NCI-H526 treated with DMSO at 0.1 percent for 48 hours (cell line): ENCODE measurements at regions not wholly inside any gene's neighbourhood (a gene's known extent, or its start where the extent isn't known, plus 50 kb on each side); places are given as distances from the start of the nearest gene placed in this dataset.
A peak's percentile ranks its signal among the peaks of the same experiment; 100 is the strongest.
"Not testable (repeated sequence)": the region's sequence is repeated elsewhere in the genome, so short reads cannot be mapped to it uniquely, and the experiment has no call there.

Experiments
- DNase-seq: peaks from one replicate; lab custom pipeline; 2025; lab: John Stamatoyannopoulos, UW

DNA sequence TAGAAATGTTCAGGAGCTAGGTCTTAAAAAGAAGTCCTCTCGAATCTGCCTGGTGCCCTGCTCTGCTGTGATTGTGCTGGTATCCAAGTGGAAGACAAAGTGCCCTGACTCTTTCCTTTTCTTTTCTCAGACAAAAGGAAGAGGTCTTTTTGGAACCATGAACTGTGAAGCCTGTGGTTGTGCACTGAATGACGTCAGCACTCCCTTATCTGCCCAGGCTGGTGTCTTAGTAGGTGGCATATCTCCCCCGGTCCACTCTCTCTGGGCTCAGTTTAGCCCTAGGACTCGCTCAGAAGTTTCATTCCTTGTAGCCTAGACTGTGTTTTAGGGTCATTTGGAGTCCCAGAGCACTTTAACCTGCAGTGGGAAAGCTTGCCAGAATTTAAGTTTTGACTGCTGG lies 400.3 kb upstream of the CT83 start:
- DNase-seq, result no peak

DNA sequence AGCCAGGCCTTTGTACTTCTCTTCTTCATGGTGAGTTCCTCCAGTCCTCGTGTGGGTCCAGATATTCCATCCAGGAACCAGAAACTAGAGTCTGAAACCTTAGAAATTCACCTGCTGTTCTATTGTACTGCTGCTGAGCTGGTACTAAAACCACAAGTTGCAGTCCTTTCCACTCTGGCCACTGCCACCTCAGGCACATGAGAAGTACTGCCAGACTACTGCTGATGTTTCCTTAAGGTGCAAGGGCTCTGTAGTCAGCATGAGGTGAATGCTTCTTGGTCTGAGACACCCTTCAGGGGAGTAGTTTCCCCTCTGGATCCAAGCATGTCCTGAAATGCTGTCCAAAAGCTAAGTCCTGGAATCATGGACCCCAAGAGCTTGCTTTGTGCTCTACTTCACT lies 399.6 kb upstream of the CT83 start:
- no peak for DNase-seq

DNA sequence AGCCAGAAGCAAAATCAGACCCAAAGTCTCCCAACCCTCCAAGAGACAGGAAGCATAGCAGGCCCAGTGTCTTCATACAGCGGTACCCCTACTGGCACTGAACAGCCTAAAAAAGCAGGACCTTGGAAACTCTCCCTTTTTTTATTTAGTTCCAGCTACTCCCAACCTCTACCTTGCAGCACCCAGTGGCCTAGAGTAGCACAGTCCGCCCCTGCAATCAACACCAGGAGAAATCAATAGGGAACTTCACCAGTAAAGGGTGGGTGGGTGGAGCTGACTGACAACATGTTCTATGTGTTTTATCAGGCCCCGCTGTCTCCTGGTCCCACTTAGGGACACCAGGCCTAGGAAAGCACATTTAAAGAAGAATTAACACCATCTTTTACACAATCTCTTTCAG lies 378.5 kb upstream of the CT83 start:
- no peak for DNase-seq

DNA sequence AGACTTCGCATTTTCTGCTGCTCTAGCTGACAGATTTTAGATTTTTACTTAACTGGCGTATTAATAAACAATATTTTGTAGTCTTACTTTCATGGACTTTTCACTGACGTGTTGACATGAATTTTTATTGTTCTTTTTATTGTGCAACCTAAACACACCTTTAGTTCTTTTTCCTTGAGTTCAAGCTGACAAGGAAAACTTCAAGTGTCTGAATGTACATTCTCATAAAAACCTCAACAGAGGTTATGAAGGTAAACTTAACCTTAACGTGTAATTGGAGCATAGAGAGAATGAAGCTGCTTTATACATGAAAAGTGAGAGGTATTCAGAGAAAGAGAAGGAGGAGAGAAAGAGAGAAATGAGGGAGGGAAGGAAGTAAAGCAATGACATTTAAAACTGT lies 364.3 kb upstream of the CT83 start:
- DNase-seq, result no peak

DNA sequence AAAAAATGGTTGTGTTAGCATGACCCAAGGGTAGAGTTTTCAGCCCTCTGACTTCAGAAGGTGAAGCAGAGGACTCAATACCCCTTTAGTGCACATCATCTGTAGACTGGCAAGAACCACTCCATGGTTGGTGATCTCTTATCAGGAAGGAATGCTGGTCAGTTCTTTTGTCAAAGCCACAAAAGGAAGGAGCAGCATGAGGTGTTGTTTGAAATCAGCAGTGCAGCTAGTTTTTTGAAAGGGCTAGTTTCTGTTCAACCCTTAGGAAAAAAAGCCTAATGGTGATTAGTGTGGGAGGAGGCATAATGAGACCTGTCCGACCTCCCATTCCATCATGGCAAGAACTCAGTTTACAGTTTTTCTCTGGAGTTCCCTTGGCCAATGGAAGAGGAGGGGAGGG lies 362.0 kb upstream of the CT83 start:
- no peak for DNase-seq

DNA sequence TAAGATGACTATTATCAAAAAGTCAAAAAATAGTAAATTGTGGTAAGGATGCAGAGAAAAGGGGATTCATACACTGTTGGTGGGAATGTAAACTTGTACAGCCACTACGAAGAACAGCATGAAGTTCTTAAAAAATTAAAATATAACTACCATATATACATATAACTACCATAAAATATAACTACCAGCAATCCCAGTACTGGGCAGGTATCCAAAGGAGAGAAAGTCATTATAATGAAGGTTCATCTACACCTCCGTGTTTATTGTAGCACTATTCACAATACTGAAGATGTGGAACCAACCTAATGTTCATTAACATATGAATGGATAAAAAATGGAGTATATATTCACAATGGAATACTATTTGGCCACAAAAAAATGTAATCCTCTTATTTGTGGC lies 360.9 kb upstream of the CT83 start:
- no peak for DNase-seq

DNA sequence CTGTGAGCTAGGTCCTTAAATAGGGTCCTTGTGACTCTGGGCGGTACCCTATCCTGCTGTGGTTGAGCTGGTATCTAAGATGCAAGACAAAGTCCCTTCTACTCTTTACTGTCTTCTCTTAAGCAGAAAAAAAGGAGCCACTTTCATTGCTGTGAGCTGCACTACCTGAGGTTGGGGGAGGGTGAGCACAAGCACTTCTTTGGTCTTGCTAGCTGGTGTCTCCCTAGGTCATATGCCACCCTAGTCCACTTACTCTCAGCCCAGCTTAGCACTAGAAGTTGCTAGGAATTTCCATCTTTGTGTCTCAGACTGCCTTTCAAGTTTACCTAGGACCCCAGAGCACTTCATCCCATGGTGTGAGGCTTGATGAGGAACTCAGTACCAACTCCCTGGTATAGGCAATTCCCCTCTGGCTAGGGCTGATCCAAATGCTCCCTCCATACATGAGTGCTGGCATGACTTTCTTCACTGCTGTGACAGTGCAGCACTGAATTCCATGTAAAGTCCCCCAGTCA lies 343.6 kb upstream of the CT83 start:
- no peak for DNase-seq

DNA sequence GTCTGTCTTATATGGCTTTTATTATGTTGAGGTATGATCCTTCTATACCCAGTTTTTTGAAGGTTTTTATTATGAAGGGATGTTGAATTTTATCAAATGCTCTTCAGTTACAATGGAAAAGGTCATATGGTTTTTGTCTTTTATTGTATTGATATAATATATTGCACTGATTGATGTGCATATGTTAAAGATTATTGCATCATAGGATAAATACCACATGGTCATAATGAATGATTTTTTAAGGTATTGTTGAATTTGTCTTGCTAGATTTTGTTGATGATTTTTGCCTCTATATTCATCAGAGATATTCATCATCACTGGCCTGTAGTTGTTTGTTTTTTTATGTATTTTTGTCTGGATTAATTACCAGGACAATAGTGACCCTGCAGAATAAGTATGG lies 339.2 kb upstream of the CT83 start:
- no peak for DNase-seq

DNA sequence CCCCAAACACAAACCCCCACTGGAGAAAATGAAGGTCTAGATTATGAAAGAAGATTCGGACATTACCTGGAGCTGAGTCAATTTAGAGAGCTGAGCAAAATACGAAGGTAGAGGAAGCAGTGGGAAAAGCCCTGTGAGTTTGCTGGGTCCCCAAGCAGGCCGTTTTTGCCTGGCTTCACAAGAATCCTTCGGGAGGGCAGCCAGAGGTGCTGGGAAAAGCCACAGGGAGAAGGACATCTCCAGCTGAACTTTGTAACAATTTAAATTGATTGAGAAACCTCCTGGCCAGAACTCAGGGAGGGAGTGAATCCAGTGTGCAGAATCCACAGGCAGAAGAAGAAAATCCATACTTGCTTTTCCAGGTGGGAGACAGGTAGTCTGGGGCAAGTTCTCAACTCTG lies 319.1 kb upstream of the CT83 start:
- DNase-seq, result no peak

DNA sequence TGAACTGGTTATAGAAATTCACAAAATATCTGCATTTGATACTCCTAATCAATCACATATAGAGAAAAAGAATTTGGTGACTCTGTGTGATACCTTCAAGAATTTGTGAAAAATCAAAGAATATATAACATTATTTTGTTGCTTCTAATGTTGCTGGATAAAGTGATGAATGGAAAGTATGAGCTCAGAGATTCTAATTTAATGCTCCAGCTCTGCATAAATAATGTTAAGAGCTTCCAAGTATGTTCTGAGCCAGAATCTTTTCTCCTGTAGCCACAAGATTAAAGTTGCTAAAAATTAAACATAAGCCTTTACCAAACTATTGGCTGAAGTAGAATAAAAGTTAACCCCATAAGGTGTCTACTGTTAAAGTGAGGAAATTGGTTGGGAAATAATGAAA lies 294.7 kb upstream of the CT83 start:
- no peak for DNase-seq

DNA sequence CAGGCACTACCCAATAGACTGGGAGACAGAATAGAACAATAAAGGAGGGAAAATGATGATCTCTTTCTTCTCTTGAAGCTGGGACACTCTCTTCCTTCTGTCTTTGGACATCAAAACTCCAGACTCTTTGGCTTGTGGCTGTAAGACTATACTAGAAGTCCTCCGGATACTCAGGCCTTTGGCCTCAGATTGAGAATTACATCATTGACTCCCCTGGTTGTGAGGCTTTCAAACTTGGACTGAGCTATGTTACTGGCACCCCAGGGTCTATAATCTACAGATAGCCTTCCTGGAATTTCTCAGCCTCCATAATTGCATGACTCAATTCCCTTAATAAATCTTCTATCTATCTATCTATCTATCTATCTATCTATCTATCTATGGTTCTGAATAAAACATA lies 294.2 kb upstream of the CT83 start:
- no peak for DNase-seq

DNA sequence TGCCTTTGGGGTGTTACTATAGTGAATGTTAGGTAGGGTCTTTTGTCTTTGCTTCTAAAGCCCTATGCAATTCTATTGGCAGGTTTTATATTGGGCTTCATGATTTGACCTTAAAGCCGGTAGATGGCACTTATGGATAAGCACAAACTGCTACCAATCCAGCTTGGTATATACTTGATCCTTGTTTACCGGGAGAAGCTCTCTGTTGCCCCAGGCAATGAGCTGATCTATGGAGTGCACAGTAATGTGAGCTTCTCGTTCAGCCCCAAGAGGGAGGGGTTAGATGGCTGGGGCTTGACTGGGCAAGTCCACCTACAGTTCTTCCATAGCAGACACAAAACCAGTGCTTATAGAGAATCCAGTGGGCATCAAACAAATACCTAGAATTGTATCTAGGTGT lies 287.2 kb upstream of the CT83 start:
- DNase-seq, result peak; percentile 18

DNA sequence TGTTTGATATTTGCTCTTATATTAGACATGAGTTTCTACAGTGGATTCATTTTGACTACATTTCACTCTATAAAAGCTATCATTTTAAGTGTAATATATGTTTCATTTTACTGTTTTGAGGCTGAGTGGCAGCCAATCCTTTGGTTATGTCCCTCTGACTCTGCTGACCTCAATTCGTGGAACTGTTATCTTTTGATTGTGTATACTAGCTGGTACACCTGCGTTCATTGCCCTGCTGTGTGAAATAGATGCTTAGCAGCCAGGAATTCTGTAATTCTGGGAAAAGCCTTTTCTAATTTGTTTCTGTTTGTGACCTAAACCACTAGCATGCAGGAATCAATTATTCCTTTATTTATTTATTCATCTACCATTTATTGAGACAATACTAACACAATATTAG lies 269.4 kb upstream of the CT83 start:
- no peak for DNase-seq

DNA sequence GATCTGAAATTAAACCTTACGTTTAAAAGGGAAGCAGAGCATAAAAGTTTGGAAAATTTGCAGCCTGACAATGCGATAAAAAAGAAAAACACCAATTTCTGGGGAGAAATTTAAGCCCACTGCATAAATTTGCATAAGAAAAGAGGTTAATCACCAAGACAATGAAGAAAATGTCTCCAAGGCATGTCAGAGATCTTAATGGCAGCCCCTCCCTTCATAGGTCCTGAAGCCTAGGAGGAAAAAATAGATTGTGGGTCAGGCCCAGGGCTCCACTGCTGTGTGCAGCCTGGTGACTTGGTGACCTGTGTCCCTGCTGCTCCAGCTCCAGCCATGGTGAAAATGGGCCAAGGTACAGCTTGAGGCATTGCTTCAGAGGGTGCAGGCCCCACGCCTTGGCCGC lies 264.0 kb upstream of the CT83 start:
- no peak for DNase-seq

DNA sequence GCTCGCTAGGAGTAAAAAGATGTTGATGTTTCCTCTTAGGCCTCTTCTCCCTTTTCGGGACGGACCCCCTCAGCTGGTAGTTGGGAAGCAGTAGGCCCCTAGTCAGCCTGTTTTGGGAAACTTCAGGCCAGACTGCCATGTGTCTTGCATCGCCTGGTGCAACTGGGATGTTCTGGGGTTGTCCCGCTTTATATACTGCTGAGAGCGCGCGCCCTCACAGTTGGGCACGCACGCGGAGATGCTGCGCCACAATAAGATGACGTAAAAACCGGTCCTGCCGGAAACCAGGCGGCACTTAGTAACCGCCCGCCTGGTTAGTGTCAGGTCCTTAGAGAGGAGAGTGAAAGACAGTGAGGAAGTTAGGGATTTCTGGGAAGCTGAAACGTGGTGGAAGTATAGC lies 231.3 kb upstream of the CT83 start:
- no peak for DNase-seq

DNA sequence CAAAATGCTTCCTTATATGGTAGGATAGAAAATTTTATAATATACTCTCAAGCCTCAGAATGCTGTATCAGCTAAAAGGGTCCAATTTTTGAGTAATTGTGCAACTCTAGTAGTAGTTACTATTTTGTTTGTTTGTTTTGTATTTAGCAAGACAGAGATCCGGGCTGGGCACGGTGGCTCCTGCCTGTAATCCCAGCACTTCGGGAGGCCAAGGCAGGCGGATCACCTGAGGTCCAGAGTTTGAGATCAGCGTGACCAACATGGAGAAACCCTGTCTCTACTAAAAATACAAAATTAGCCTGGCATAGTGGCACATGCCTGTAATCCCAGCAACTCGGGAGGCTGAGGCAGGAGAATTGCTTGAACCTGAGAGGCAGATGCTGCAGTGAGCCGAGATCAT lies 216.8 kb upstream of the CT83 start:
- not testable (repeated sequence) for DNase-seq

DNA sequence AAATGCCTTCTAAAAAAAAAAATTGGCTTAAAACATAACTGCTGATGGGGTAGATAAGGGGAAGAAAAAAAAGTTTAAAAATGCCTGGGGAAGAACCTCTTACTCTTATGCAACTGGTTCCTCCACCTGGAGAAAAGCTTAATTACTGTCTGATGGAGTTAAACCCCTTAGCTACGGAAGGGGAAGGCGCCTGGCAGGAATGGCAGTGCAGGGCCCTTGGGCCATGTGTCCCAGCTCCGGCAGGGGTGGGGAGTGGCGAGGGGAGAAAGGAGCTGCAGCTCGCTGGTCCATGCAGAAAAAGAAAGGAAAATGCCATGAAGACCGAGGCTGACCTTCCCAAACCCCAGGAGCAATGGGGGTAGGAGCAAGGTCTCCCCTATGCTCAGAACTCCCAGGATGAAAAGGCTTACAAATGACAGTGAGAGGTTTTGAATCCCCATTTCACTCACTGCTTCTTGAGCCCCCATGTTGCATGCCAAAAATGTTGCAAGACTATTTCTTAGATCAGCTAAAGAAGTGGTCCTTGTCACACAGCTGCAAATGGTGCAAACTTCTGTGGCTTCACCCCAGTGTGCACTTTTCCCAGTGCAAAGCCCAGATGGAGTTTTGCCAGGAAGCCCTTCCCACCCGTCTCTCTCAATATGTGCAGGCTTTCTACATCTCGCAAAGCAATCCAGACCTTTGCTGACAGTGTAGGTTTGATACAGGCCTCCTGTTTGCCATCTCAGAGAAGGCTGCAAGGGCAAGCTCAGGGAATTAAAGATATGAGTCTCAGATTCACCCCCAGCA lies 204.8 kb upstream of the CT83 start:
- DNase-seq, result no peak

DNA sequence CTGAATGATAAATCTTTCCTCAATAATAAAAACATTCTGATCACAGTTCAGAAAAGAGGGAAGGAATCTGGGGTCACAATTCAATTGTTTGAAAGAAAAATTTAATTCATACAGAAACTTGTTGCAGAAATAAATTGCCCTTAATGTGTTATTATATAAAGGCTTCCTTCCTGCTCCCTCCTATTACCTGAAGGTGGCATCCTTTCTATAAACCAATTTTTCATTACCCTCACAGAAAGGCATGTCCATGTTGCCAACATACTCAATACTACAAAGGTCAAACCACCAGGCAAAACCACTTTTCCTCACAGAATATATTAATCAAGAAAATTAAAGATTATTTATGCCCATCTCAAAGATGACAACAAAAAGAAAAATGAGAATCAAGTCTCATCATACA lies 194.3 kb upstream of the CT83 start:
- DNase-seq, result no peak

DNA sequence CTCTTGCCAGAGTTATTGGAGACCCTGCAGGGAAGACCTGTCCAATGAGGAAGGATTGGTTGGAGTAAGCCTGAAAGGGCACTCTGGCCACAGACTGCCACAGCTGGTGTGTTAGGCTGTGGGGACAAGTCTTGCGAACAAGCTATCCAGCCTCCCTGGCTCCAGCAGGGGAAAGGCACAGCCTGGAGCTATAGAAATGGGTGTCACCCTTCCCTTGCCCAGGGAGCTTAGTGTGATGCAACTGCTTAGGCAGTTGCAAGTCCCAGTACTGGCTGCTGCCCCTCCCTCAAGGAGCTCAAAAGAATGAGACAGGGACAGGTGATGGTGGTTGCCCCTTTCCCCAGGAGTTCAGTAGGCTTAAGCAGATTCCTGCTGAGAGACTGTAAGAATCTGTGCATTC lies 165.7 kb upstream of the CT83 start:
- DNase-seq, result no peak

DNA sequence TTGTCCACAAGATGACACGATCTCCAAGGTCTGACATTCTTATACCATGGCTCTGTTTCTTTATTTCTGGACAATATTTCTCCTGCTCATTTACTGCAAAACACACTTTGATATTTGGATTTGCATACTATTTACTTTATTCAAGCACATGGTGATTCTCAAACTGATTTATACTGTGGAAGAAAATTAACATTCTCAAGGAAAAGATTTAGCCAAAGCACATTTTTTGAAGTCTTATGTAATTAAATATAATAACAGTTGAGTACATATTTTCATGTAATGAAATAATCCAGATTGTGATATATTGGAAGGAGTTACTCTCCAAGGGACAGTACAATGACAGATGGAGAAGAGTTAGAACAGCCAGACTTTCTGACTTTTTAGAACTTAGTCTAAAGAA lies 155.8 kb upstream of the CT83 start:
- DNase-seq, result no peak

DNA sequence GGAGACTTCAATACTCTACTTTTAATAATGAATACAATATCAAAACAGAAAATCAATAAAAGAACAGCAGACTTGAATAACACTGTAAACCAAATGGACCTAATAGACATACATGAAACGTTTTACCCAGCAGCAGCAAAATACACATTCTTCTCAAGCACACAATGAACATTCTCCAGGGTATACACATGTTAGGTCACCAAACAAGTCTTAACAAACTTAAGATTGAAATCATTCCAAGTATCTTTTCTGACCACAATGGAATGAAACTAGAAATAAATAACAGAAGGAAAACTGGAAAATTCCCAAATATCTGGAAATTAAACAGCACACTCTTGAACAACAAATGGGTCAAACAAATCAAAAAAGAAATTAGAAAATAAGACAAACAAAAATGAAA lies 145.0 kb upstream of the CT83 start:
- DNase-seq, result no peak

DNA sequence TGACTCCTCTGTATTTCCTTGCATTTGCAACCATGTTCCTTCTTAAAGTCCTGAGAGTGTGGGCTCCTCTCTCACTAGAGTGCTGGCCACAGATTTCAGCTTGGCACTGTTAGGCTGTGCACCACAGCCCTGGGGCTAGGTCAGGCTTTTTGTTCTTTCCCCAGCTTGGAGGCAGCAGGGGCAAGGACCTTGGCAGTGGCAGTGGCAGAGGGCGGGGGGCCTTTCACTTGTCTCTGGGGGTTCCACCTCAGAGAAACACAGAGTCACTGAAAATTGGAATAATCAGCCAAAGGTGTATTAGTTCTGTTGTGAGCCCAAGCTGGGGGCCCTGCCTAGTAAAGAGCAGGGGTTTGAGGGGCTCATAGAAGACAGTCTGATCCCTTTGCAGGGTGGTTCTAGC lies 142.8 kb upstream of the CT83 start:
- DNase-seq, result no peak

DNA sequence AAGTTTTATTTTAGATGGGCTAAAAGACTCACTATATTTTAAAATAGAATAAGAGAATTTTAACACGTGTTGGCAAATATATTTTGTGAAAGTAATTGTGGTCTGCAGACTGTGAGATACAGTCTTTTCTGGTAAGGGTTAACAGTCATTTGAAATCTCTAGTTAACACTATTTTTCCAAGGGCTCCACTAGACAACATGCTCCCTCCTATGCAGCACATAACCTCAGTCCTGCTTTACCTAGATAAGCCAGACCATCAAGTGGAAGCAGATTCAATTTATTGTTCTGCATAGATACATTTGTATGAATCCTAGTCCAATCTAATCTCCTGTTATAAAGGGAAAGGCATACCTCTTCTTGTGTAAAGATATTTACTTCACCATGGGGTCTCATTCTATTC lies 133.2 kb upstream of the CT83 start:
- no peak for DNase-seq
